Dedifferentiated amniotic fluid mesenchymal stem cell (primary cell): ENCODE measurements at regions not wholly inside any gene's neighbourhood (a gene's known extent, or its start where the extent isn't known, plus 50 kb on each side); places are given as distances from the start of the nearest gene placed in this dataset.
A peak's percentile ranks its signal among the peaks of the same experiment; 100 is the strongest.
"Not testable (repeated sequence)": the region's sequence is repeated elsewhere in the genome, so short reads cannot be mapped to it uniquely, and the experiment has no call there.

ENCODE experiments used
- DNase-seq: peaks from one replicate; pipeline ENCODE4 v3.0.0-alpha.2; 2016; ENCODE audit errors: extremely low spot score

- DNase-seq, result no peak
These were observed 168.3 kb upstream of the SPRY2 start for GRCh38 chr13:80509264-80509663.

- DNase-seq, result no peak
These were observed 167.1 kb upstream of the SPRY2 start for GRCh38 chr13:80508031-80508430.

DNA sequence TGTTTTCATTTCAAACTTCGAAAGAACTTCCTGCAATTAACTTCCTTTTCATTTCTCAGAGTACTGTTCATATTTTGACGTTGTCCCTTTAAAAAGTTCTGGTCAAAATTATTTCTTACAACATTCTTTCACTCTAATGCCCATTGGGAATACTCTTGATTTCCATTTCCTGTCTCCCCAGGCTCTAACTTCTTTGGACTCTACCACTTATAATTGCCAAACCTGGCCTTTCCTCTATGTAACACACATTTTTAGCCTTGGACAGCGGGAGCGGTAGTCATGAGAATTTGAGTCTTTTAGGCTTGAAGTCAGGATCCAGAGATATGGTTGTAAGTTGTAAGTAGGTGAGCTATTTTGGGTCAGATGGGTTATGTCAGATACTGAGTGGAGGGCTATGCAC is 163.5 kb upstream of the SPRY2 start:
- DNase-seq, result no peak

DNA sequence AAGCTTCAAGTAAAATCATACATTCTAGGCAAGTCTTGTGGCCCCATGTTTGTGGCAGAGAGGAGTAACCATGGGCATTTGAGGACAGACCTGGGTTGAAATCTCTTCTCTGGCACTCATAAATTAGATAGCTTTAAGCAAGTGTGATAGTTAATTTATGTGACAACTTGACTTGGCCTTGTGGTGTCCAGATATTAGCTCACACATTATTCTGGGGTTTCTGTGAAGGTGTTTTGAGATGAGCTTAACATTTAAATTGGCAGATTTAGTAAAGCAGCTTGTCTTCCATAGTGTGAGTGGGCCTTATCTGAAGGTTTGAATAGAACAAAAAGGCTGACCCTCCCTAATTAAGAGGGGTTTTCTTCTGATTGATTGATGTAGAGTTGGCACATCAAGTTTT is 161.4 kb upstream of the SPRY2 start:
- DNase-seq, result no peak

DNA sequence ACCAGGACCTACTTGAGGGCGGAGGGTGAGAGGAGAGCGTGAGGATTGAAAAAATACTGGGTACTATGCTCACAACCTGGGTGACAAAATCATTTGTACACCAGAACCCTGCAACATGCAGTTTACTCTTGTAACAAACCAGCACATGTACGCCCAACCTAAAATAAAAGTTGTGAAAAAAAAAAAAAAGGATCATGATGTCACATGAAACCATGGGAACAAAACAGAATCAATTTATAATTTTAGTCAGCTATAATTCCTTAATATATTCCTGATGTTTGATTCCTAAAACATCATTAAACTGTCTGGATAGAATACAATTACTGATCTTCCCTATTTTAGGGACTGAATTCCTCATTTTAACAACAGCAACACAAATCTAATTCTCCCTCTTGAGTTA is 160.6 kb upstream of the SPRY2 start:
- no peak for DNase-seq

DNA sequence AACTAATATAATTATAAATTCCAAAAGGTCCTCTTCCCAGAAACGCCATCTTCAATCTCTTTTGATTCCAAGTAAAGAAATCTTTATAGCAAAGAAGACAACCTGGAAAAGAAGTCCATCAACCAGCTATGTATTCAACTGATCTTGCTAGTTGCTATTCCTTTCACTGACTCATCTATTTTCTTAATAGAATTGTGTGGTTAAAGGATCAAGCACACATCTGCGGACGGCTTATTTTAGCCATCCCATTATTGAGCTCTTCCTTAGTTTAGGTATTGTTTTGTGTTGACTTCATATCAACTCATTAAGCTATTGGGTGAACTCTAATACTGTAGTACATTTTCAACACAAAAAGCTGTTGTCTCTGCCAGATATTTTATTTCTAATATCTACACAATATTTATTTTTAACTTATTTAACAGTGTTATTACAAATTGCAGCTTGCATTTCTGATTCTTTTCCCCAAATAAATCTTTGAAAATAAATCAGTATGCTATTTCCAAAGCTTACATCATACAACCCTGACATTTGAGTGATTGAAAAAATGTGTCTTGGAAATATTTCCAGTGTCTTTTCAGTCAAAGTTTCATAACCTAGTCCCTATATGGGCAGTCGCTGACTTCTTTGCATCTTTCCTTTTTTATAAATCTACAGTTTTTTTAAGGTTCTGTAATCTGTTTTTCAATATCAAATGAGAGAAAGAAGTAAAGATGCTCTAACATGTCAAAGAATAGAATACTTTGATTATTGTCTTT is 158.8 kb upstream of the SPRY2 start:
- peak; percentile 71 for DNase-seq

DNA sequence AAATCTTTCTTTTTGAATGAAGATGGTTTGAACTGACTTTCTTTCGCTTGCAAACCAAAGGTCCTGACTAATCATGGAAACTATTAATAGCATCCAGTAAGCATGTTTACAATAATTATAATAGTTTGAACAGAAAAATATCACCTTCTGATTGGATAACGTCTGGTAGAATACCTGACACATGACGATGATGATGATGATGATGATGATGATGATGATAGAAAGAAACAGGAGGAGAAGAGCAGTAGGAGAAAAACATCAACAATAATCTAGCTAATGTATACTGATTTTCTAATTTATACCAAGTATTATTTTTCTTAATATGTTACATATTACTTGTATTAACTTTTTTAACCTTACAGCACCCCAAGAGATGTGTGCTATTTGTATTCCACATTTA is 157.5 kb upstream of the SPRY2 start:
- DNase-seq, result no peak

DNA sequence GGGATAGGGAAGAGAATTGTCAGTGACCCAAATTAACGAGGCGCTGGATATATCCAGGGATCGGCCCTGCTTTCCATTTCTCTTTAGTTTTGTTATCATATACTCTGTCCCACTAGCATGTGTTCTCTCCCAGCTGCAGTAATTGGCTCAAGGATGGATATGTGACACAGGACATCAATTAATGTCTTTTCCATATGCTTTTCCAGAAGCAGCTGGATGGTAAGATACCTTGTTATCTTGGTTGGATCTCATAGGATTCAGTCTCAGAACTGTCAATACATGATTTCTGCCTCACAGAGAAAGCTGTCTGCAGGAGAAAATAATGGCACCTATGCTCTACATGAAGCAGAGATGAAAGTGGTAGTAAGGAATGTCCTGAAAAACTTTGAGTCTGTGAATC is 157.1 kb upstream of the SPRY2 start:
- DNase-seq, result no peak

DNA sequence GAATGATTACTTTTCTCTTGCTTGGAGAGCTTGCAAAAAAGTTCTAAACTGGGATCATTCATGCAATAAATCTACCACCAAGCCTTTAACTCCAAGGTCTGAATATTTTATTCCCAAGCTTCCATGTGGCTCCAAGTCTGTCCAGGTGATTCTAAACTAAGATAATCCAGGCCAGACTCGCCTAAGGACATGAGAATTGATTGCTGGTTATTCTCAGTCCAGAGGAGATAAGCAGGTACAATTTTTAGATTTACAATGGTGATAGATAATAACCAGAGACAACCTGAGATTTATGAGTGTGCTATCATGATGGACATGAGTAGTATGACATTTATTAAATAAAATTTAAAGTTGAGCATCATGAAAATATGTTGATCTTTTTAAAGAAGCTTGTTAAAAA is 156.5 kb upstream of the SPRY2 start:
- DNase-seq, result no peak

GRCh38 chr13:80496721-80497397 is 155.9 kb upstream of the SPRY2 start:
- no peak for DNase-seq

- not testable (repeated sequence) for DNase-seq
These were observed 149.6 kb upstream of the SPRY2 start for GRCh38 chr13:80490491-80490943.

- DNase-seq, result no peak
These were observed 145.5 kb upstream of the SPRY2 start for GRCh38 chr13:80486402-80486801.

GRCh38 chr13:80483157-80483556 is 142.2 kb upstream of the SPRY2 start:
- no peak for DNase-seq

- DNase-seq, result no peak
These were observed 140.7 kb upstream of the SPRY2 start for GRCh38 chr13:80481588-80481987.

DNA sequence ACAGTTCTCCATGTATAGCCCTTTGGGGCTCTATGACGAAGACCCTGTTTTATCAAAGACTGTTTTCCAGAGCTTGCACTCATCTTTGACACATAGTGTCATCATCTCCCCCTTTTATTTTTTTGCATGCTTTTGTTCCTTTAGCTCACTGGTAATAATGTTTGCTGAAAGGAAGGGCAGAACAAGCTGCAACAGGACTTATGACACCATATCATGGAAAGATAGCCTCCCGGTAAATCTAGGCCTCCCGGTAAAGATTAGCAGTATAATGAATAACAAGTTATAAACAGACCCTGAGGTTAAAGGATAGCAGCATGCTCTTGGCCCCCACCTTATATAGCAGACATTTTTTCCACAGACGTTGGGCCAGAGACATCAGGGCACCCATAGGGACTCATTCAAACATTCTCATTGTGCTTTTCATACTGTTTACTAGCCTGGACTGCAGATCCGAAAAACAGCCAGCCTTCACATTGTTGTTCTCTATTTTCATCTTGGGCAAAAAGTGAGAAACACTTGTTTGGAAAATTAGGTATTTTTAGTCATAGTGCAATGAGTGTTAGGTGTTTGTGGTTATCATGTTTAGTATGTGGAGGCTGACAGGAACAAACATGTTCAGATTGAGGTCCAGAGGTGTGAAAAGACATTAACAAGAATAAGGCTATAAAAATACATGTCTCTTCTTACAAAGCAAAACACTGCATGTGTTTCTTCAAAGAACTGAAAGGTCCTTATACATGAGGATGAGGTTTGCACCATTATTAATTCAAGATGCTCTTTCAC is 136.9 kb upstream of the SPRY2 start:
- DNase-seq, result no peak

DNA sequence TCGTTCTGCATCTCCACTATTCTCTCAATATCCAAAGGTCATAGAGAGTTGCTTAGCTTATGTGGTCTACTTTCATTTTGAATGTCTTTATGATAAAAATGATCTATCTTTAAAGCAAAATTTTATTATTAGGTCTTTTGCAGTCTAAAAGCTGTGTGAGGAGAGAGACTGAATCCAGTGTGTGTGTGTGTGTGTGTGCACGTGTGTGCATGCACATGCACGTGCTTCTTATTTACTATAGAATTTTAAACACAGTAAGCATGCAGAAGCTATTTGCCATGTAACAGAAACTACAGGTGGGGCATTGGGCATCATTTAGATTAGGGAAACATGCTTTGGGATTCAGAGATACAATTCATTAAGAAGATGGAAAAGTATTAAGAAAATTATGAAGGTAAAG is 136.0 kb upstream of the SPRY2 start:
- DNase-seq, result no peak

DNA sequence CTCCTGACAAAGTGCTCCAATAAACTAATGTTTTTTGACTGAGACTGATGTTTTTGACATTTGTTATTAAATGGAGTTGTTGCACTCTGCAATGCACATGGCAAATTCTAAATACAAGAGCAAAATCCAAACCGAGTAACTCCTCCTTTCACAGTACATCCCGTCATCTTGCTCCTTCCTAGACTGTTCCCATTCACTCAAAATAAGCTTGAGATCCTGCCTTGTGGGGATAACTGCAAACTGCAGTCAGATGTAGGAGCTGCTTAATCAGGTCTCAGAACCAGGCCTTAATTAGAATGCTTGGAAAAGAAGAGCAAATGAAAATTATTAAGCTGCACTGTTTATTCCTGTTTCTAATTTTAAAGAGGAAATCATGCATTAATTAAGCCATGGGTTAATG is 134.8 kb upstream of the SPRY2 start:
- DNase-seq, result no peak

- peak; percentile 93 for DNase-seq
These were observed 132.8 kb upstream of the SPRY2 start for GRCh38 chr13:80473695-80474094.

- DNase-seq, result peak; percentile 90
These were observed 129.0 kb upstream of the SPRY2 start for GRCh38 chr13:80469853-80470381.

DNA sequence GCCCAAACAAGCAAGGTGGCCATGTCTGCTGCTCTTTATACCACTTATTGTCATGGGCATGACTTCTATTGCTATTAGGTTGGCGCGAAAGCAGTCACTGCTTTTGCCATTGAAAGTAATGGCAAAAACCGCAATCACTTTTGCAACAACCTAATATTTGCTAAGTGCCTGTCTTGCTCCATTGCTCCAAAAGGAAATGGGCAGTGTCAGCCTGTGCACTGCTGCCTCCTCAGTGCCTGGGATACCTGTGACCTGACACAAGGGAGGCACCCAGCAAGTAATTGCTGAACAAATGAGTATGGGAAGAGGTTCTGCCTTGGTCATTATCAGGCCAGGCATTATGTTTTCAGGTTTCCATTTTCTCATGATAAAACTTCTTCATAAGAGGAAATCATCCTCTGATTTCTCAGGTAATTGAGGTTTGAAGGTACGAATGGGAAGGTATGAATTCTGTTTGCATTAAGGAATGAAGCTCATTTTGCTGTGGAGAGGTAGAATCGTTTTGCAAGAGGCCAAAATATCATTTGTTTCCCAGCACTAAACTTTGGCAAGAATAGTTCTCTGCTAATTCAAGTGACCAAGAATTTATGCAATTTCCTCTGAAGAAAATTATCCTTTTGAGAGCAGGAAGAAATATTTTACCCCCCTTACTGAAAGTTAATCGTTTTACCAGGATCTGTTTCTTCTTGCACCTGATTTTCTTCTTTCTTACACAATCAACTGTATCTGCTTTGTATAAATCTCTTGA is 128.4 kb upstream of the SPRY2 start:
- no peak for DNase-seq

DNA sequence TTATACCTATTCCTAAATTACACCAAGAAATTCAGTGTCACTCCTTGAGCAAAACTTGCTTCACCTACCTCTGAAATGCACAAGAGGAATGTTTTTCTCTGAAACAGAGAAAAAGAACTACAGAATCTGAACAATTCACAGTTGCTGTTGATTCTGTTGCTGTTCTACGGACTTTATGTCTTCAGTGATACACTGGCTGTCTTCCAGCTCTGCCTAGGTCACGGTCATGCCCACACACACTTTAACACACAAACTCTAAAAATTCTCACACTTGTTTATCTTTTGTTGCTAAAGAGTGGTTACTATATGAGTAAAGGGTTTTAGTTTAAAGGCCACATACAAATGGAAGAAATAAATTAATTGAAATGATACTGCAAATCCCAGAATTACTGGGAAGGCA is 124.4 kb upstream of the SPRY2 start:
- DNase-seq, result no peak
